ENCODE measurements at regions not wholly inside any gene's neighbourhood (a gene's known extent, or its start where the extent isn't known, plus 50 kb on each side); places are given as distances from the start of the nearest gene placed in this dataset.

DNA sequence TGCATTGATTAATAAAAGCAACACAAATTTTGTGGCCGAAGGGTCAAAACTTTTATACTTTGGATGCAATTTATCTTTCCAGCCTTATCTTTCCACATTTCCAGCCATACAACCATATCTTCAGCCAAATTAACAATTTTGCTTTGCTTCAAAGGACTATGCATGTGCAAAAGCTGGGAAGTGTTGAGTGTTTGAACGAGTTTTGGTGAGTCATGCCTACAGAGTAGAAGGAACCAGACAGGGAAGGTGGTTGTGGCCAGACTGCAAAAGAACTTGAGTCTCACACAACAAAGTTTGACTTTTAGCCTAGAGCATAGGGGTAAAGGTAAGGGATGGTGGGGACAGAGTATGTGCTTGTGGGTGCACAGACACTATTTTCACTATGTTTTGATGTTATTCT is 53.0 kb upstream of the GABRA2 start:
- H3K9me3 ChIP-seq (ENCODE audit: low read depth, low read length, poor library complexity, severe bottlenecking), result peaks cover 4% of the 10 kb centered on the region
- POLR2A ChIA-PET (ENCODE audit: low non-redundant PET), result no interaction called here
- no peak overlapping the region for H3K4me3 ChIP-seq (ENCODE audit: low read depth, low read length, poor library complexity, severe bottlenecking)
- no peak overlapping the region for H3K27ac ChIP-seq (ENCODE audit: low read depth, low read length, poor library complexity, severe bottlenecking)
- no peak for TF ChIP-seq EZH2 (IDR thresholded peaks at IDR 0.05; ENCODE audit: borderline replicate concordance, low read depth, low read length, poor library complexity, severe bottlenecking)
- H3K4me1 ChIP-seq (ENCODE audit: insufficient read depth, low read length, poor library complexity, severe bottlenecking), result no peaks in the 10 kb centered on the region
- no peaks in the 10 kb centered on the region for H3K36me3 ChIP-seq (ENCODE audit: insufficient read depth, low read length, poor library complexity, severe bottlenecking)
- DNase-seq (ENCODE audit: low spot score), result no peak
- CTCF ChIA-PET, result no interaction called here
- H3K27me3 ChIP-seq (replicated peaks; ENCODE audit: insufficient read depth, low read depth, low read length, poor library complexity), result no peaks in the 10 kb centered on the region
- BruUV-seq (replicated peaks), result no TSS peak
- intact Hi-C loops (cut with micrococcal nuclease; ENCODE audit: unreplicated experiment), result no loop called here

DNA sequence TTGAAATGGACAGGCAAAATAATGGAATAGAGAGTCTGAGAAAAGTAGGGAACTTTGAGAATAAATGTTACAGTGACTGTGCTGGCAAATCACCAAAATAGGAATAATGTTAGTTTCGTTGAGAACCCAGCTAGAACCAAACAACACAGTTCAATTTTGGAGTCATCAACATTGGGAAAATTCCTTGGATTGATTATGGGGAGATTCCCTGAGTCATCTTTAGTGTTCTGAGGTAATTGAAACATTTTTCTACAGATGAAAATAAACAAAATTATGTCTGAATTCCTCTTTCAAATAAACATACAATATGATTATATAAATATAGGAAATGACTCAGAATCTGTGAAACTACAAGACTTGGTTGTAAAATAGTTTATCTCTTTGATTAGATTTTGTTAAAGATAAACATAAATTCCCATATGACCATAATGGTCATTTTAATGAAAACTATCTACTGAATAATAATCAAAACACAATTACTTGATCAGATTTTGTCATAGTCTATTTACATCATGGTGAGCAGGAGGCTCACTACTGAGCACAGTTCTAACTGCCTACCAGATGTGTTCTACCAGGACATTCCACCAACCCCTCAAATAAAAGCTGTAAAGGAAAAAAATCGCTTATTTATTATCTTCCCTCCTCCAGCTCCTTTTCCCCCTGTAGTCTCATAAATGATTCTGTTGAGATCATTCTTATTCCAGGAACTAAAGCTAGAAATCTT is 51.4 kb upstream of the GABRA2 start:
- no TSS peak for BruUV-seq (replicated peaks)
- no peaks in the 10 kb centered on the region for H3K4me1 ChIP-seq (ENCODE audit: insufficient read depth, low read length, poor library complexity, severe bottlenecking)
- CTCF ChIA-PET, result no interaction called here
- intact Hi-C loops (cut with micrococcal nuclease; ENCODE audit: unreplicated experiment), result no loop called here
- no peak overlapping the region for H3K27ac ChIP-seq (ENCODE audit: low read depth, low read length, poor library complexity, severe bottlenecking)
- no peaks in the 10 kb centered on the region for H3K27me3 ChIP-seq (replicated peaks; ENCODE audit: insufficient read depth, low read depth, low read length, poor library complexity)
- TF ChIP-seq EZH2 (IDR thresholded peaks at IDR 0.05; ENCODE audit: borderline replicate concordance, low read depth, low read length, poor library complexity, severe bottlenecking), result no peak
- TF ChIP-seq, protein P1, sequence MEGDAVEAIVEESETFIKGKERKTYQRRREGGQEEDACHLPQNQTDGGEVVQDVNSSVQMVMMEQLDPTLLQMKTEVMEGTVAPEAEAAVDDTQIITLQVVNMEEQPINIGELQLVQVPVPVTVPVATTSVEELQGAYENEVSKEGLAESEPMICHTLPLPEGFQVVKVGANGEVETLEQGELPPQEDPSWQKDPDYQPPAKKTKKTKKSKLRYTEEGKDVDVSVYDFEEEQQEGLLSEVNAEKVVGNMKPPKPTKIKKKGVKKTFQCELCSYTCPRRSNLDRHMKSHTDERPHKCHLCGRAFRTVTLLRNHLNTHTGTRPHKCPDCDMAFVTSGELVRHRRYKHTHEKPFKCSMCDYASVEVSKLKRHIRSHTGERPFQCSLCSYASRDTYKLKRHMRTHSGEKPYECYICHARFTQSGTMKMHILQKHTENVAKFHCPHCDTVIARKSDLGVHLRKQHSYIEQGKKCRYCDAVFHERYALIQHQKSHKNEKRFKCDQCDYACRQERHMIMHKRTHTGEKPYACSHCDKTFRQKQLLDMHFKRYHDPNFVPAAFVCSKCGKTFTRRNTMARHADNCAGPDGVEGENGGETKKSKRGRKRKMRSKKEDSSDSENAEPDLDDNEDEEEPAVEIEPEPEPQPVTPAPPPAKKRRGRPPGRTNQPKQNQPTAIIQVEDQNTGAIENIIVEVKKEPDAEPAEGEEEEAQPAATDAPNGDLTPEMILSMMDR (conservative IDR thresholded peaks at IDR 0.05; ENCODE audit: low read depth, low read length), result no peak
- no peak overlapping the region for H3K4me3 ChIP-seq (ENCODE audit: low read depth, low read length, poor library complexity, severe bottlenecking)
- peaks cover 4% of the 10 kb centered on the region for H3K9me3 ChIP-seq (ENCODE audit: low read depth, low read length, poor library complexity, severe bottlenecking)
- H3K36me3 ChIP-seq (ENCODE audit: insufficient read depth, low read length, poor library complexity, severe bottlenecking), result no peaks in the 10 kb centered on the region
- POLR2A ChIA-PET (ENCODE audit: low non-redundant PET), result no interaction called here
- no peak for DNase-seq (ENCODE audit: low spot score)

Measured in A673 (cell line).